ENCODE measurements at regions not wholly inside any gene's neighbourhood (a gene's known extent, or its start where the extent isn't known, plus 50 kb on each side); places are given as distances from the start of the nearest gene placed in this dataset.

DNA sequence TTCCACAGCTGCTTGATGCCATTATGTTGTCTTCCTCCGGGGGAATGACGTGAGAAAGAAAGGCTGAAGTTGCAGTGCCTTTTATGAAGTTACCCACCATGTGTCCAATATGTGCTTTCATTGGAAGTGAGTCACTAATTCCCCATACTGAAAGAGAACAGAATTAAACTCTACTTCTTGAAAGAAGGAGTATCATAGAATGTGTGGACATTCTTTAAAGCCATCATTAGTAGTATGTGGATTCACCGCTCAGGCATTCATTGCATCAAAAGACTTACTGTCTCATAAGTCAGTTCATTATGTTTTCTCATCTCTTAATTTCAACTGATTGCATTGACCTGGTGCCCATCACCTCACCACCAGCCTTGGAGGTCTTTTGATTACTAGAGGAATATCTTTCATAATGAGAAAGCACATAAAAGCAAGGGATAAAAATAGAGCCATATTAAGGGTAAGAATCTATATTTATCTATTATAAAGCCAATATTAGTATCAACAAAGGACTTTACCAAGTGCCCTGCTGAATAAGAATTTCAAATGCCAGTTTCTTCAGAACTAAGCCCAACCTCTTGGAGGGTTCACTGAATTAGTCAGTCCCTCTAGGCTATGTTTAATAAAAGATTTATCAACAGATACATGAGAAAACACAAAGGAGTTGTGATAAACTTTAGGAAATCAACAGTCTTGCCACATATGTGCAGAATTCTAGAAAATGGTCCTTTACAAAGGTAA, 516.1 kb downstream of the NTRK2 start:
- H3K4me3 Mint-ChIP-seq (ENCODE audit: unreplicated experiment) = no peak overlapping the region
- H3K36me3 Mint-ChIP-seq (ENCODE audit: unreplicated experiment) = no peaks in the 10 kb centered on the region
- no peak for DNase-seq (ENCODE audit: extremely low spot score, unreplicated experiment)
- H3K27ac Mint-ChIP-seq (ENCODE audit: unreplicated experiment) = no peak overlapping the region
- TF ChIP-seq, protein P1, sequence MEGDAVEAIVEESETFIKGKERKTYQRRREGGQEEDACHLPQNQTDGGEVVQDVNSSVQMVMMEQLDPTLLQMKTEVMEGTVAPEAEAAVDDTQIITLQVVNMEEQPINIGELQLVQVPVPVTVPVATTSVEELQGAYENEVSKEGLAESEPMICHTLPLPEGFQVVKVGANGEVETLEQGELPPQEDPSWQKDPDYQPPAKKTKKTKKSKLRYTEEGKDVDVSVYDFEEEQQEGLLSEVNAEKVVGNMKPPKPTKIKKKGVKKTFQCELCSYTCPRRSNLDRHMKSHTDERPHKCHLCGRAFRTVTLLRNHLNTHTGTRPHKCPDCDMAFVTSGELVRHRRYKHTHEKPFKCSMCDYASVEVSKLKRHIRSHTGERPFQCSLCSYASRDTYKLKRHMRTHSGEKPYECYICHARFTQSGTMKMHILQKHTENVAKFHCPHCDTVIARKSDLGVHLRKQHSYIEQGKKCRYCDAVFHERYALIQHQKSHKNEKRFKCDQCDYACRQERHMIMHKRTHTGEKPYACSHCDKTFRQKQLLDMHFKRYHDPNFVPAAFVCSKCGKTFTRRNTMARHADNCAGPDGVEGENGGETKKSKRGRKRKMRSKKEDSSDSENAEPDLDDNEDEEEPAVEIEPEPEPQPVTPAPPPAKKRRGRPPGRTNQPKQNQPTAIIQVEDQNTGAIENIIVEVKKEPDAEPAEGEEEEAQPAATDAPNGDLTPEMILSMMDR (IDR thresholded peaks at IDR 0.05) = no peak
- H3K4me1 Mint-ChIP-seq (ENCODE audit: unreplicated experiment) = peaks cover 4% of the 10 kb centered on the region
- peaks cover 27% of the 10 kb centered on the region for H3K27me3 Mint-ChIP-seq (ENCODE audit: unreplicated experiment)
- no peaks in the 10 kb centered on the region for H3K9me3 Mint-ChIP-seq (ENCODE audit: unreplicated experiment)

DNA sequence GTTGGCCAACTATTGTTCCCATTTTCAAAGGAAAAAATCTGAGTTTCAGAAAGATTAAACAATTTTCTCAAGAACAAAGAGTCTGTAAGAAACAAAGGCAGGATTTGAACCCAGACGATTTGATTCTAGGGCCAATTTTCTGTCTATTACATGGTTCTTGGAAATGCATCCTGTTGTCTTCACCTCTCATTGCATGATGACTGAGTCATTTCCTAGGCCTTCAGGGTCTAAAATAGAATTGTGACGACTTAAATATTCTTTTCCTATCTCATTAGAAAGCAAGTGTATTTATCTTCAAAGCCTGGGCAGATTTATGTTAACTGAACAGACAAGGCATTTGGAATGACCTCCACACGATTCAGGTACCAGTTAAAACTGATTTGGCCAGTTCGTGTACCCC, 512.9 kb downstream of the NTRK2 start:
- Mint-ChIP-seq H3K27ac (ENCODE audit: unreplicated experiment) (no peak overlapping the region), H3K27me3 (ENCODE audit: unreplicated experiment) (peaks cover 42% of the 10 kb centered on the region), H3K4me1 (ENCODE audit: unreplicated experiment) (peaks cover 4% of the 10 kb centered on the region), H3K4me3 (ENCODE audit: unreplicated experiment) (no peak overlapping the region), H3K36me3 (ENCODE audit: unreplicated experiment) (no peaks in the 10 kb centered on the region), H3K9me3 (ENCODE audit: unreplicated experiment) (no peaks in the 10 kb centered on the region)
- no peak for DNase-seq (ENCODE audit: extremely low spot score, unreplicated experiment)
- TF ChIP-seq, protein P1 (IDR thresholded peaks at IDR 0.05) = no peak

DNA sequence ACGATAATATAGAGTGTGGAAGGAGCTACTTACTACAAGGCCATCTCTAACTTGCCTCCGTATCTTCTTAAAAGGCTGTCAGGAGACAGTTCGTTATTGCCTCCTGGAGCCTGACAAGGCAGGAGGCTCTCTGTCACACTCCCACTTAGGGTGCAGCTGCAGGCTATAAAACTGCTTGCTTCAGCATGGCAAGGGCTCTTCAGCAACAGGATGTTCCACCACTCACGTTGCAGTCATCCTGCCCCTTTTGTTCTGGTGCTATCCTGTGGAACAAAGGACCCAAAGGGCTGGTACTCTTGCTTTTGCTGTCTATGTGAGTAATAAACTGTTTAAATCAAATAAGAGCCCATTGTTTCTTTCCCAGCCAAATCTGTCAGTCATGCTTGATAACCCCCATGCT, 508.9 kb downstream of the NTRK2 start:
- TF ChIP-seq, protein P1 (IDR thresholded peaks at IDR 0.05) = no peak
- H3K9me3 Mint-ChIP-seq (ENCODE audit: unreplicated experiment) = no peaks in the 10 kb centered on the region

DNA sequence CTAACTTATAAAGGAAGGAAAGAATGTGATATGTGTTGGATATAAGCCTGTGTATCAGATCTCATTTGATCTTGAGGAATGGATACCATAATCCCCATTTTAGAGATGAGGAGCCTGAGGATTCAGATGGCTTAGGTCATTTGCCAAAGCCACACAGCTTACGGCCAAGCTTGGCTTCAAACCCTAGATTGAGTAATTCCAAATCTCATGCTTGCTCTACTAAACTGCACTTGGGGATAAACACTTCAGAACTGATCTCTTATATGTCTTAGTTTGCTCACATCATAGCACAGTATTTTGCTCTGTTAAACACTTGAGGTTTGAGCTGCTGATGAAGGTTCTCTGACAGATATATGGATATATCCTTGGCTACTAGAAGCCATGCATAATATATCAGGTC, 504.4 kb downstream of the NTRK2 start:
- no peak for DNase-seq (ENCODE audit: extremely low spot score, unreplicated experiment)
- no peaks in the 10 kb centered on the region for H3K4me1 Mint-ChIP-seq (ENCODE audit: unreplicated experiment)
- H3K36me3 Mint-ChIP-seq (ENCODE audit: unreplicated experiment) = no peaks in the 10 kb centered on the region
- no peak overlapping the region for H3K4me3 Mint-ChIP-seq (ENCODE audit: unreplicated experiment)
- no peak overlapping the region for H3K27ac Mint-ChIP-seq (ENCODE audit: unreplicated experiment)
- H3K9me3 Mint-ChIP-seq (ENCODE audit: unreplicated experiment) = peaks cover 6% of the 10 kb centered on the region
- TF ChIP-seq, protein P1 (IDR thresholded peaks at IDR 0.05) = no peak
- H3K27me3 Mint-ChIP-seq (ENCODE audit: unreplicated experiment) = peaks cover 26% of the 10 kb centered on the region

More for the DNA sequence above, 508.9 kb downstream of the NTRK2 start:
- no peak for DNase-seq (ENCODE audit: extremely low spot score, unreplicated experiment)
- Mint-ChIP-seq H3K27me3 (ENCODE audit: unreplicated experiment) (peaks cover 37% of the 10 kb centered on the region), H3K4me1 (ENCODE audit: unreplicated experiment) (no peaks in the 10 kb centered on the region), H3K4me3 (ENCODE audit: unreplicated experiment) (no peak overlapping the region), H3K36me3 (ENCODE audit: unreplicated experiment) (no peaks in the 10 kb centered on the region), H3K27ac (ENCODE audit: unreplicated experiment) (no peak overlapping the region)

DNA sequence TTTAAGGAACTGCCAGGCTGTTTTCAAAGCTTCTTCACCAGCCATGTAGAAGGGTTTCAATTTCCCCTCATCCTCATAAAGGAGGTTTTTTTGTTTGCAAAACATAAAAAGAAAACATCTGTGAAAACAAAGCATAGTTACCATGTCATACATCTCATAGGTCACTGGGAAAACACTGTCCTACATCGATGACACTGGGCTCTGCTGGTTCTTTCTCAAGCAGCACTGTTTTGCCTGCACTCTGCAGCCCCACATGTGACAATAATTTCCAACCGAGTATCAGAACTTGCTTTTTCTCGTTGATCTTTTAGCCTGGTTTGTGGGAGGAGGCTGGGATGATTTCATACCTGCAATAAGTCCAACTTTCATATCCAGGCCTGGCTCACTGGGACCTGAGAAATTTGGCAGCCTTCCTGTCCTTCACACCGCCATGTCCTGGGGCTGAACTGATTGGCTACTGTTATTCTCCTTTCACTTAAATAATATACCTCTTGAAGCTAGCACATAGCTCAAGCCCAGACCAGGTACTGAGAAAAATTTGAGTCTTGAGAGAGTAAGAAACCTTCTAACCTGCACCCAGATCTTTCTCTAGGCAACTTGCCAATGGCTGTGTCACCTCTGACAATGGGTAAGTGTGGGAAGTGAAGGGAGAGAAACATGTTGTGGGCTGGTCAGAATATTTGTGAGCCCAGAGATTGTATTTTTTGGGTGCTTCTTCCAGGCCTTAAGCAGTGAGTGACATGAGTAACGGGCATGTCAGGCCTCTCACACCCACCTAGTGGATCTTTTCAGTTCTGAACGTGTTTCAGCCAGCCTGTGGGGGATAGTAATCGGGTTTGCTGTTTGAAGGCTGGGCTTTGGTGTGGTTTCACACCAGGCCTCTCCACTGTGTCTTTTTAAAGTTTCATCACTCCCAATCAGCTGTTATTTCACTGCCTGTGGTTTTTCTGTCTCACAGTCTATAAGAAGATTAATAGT, 502.8 kb downstream of the NTRK2 start:
- DNase-seq (ENCODE audit: extremely low spot score, unreplicated experiment) = no peak
- Mint-ChIP-seq H3K27ac (ENCODE audit: unreplicated experiment) (no peak overlapping the region), H3K4me3 (ENCODE audit: unreplicated experiment) (no peak overlapping the region), H3K36me3 (ENCODE audit: unreplicated experiment) (no peaks in the 10 kb centered on the region), H3K4me1 (ENCODE audit: unreplicated experiment) (no peaks in the 10 kb centered on the region), H3K27me3 (ENCODE audit: unreplicated experiment) (peaks cover 14% of the 10 kb centered on the region), H3K9me3 (ENCODE audit: unreplicated experiment) (peaks cover 7% of the 10 kb centered on the region)
- TF ChIP-seq, protein P1 (IDR thresholded peaks at IDR 0.05) = no peak

Data from osteocyte (in vitro differentiated cells).